ENCODE measurements at regions not wholly inside any gene's neighbourhood (a gene's known extent, or its start where the extent isn't known, plus 50 kb on each side); places are given as distances from the start of the nearest gene placed in this dataset.

- Histone ChIP-seq H3K36me3 (ENCODE audit: control insufficient read depth, insufficient read depth, low read length) (no peaks in the 10 kb centered on the region), H3K4me2 (ENCODE audit: insufficient read depth, low read length) (no peak overlapping the region), H3K4me1 (replicated peaks in 1 of 2; ENCODE audit: control insufficient read depth in 2 of 2, insufficient read depth in 2 of 2, low read length in 2 of 2) (peaks cover 15 to 31% of the 10 kb centered on the region in 2 experiments), H3K9ac (ENCODE audit: insufficient read depth in 1 of 2, low read depth in 2 of 2, low read length in 2 of 2) (no peak overlapping the region), H3K9me3 (replicated peaks; ENCODE audit: control insufficient read depth, insufficient read depth, low read depth, low read length) (no peaks in the 10 kb centered on the region), H4K20me1 (replicated peaks; ENCODE audit: control insufficient read depth, insufficient read depth, low read length) (no peaks in the 10 kb centered on the region), H3K27ac (ENCODE audit: extremely low read depth, low read depth, low read length) (no peak overlapping the region), H3K79me2 (ENCODE audit: control insufficient read depth, insufficient read depth, low read length) (no peaks in the 10 kb centered on the region), H3K27me3 (ENCODE audit: control insufficient read depth in 2 of 2, insufficient read depth in 2 of 2, low read length in 2 of 2) (peaks cover 0 to 3% of the 10 kb centered on the region in 2 experiments; a peak in 1 of 5 replicates), H3K9me1 (ENCODE audit: control insufficient read depth, insufficient read depth, low read length) (no peaks in the 10 kb centered on the region), H2AFZ (ENCODE audit: low read depth, low read length) (no peak overlapping the region), H3K4me3 (no peak overlapping the region)
- ATAC-seq (no peak), FAIRE-seq (peak; percentile 35), DNase-seq (ENCODE audit: extremely low read depth in 1 of 4, low spot score in 3 of 4) (no peak)
- intact Hi-C loops (cut with micrococcal nuclease): no loop called here
- ChIA-PET POLR2A (interaction anchor here (0.6 to 0.9 kb wide), 3 partner anchors 9 to 39 kb away, joined by 3 read pairs; no protein-coding TSS in a partner anchor), CTCF (ENCODE audit: low intra/inter-chr PET ratio) (no interaction called here)
- in situ Hi-C loops (cut with MboI): no loop called here
- WGBS (ENCODE audit: insufficient coverage, low coverage, missing lambda C conversion rate): 56% methylated on average over 15 of the region's 16 CpGs
- no TSS peak for BruUV-seq (replicated peaks)
- TF ChIP-seq, protein P1, sequence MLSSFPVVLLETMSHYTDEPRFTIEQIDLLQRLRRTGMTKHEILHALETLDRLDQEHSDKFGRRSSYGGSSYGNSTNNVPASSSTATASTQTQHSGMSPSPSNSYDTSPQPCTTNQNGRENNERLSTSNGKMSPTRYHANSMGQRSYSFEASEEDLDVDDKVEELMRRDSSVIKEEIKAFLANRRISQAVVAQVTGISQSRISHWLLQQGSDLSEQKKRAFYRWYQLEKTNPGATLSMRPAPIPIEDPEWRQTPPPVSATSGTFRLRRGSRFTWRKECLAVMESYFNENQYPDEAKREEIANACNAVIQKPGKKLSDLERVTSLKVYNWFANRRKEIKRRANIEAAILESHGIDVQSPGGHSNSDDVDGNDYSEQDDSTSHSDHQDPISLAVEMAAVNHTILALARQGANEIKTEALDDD (IDR thresholded peaks at IDR 0.05): peak; percentile 44; the same call in 1 of the 2 replicates
- TF ChIP-seq TBL1XR1 (IDR thresholded peaks at IDR 0.05; ENCODE audit: low read length in 2 of 2): no peak
- TF ChIP-seq EGR1 (conservative IDR thresholded peaks at IDR 0.05): peak; percentile 38; the same call in 1 of the 2 replicates
Observed at GRCh38 chr2:8546612-8547283, 135.1 kb upstream of the ID2 start.

Data from K562 (cell line).